DMS53 treated with DMSO at 0.1 percent for 48 hours (cell line): ENCODE measurements at regions not wholly inside any gene's neighbourhood (a gene's known extent, or its start where the extent isn't known, plus 50 kb on each side); places are given as distances from the start of the nearest gene placed in this dataset.

Experiments used
- DNase-seq: peaks from one replicate; lab custom pipeline; 2025; ENCODE audit not compliant: unreplicated experiment; lab: John Stamatoyannopoulos, UW

GRCh38 chr2:16615687-16616615, 49.7 kb downstream of the CYRIA start:
- DNase-seq, result no peak

GRCh38 chr2:16615246-16615645, 50.4 kb downstream of the CYRIA start:
- DNase-seq, result no peak

- peak; percentile 33 for DNase-seq
These were observed 51.2 kb downstream of the CYRIA start for GRCh38 chr2:16614314-16614860.

- DNase-seq, result peak; percentile 40
These were observed 52.1 kb downstream of the CYRIA start for GRCh38 chr2:16613539-16614011.

- DNase-seq, result no peak
These were observed 53.1 kb downstream of the CYRIA start for GRCh38 chr2:16612490-16612889.

- no peak for DNase-seq
These were observed 55.8 kb downstream of the CYRIA start for GRCh38 chr2:16609786-16610185.

- DNase-seq, result peak; percentile 61
These were observed 56.7 kb downstream of the CYRIA start for GRCh38 chr2:16608661-16609643.

- DNase-seq, result no peak
These were observed 58.3 kb downstream of the CYRIA start for GRCh38 chr2:16607301-16607700.

GRCh38 chr2:16604236-16604635, 61.4 kb downstream of the CYRIA start:
- DNase-seq, result no peak

GRCh38 chr2:16591370-16591933, 74.2 kb downstream of the CYRIA start:
- DNase-seq, result no peak

GRCh38 chr2:16589465-16589864, 76.2 kb downstream of the CYRIA start:
- no peak for DNase-seq

GRCh38 chr2:16588565-16588964, 77.1 kb downstream of the CYRIA start:
- no peak for DNase-seq

GRCh38 chr2:16587601-16588000, 78.0 kb downstream of the CYRIA start:
- DNase-seq, result no peak

GRCh38 chr2:16584824-16585540, 80.7 kb downstream of the CYRIA start:
- no peak for DNase-seq

- DNase-seq, result no peak
These were observed 81.5 kb downstream of the CYRIA start for GRCh38 chr2:16584084-16584483.

GRCh38 chr2:16581241-16581640, 84.4 kb downstream of the CYRIA start:
- no peak for DNase-seq

GRCh38 chr2:16578081-16578480, 87.6 kb downstream of the CYRIA start:
- DNase-seq, result no peak

GRCh38 chr2:16570516-16570915, 95.1 kb downstream of the CYRIA start:
- DNase-seq, result no peak

- no peak for DNase-seq
These were observed 96.4 kb downstream of the CYRIA start for GRCh38 chr2:16568998-16569784.
